Breast epithelium (tissue), 4 donors: ENCODE measurements at regions not wholly inside any gene's neighbourhood (a gene's known extent, or its start where the extent isn't known, plus 50 kb on each side); places are given as distances from the start of the nearest gene placed in this dataset.
A peak's percentile ranks its signal among the peaks of the same experiment; 100 is the strongest.

Experiments
- DNase-seq, 2 donors: peaks; one replicate each; pipeline ENCODE4 v3.0.0-alpha.2; 2019; ENCODE audit warnings: low spot score in 2 of 2
- H3K27ac ChIP-seq, 2 donors: fragments of 200-600 bp; sonication (generic) in 1 of 2; one replicate each; pipeline ENCODE4 v1.5.1; 2016 to 2019; ENCODE audit warnings: mild to moderate bottlenecking in 1 of 2
- H3K27me3 ChIP-seq, 2 donors: fragments of 200-600 bp; sonication (generic) in 1 of 2; one replicate each; pipeline versions ENCODE4 v1.5.1 to v1.6.0; 2017 to 2019; ENCODE audit warnings: control low read depth in 1 of 2, mild to moderate bottlenecking in 1 of 2
- H3K36me3 ChIP-seq: fragments of 200-600 bp; one replicate; pipeline ENCODE4 v1.5.1; 2019
- H3K4me1 ChIP-seq, 2 donors: fragments of 200-600 bp; sonication (generic); one replicate each; pipeline ENCODE4 v1.5.1; 2016 to 2019; ENCODE audit warnings: control low read depth in 1 of 2
- H3K4me3 ChIP-seq, 3 donors: fragments of 200-600 bp; sonication (generic); 1 replicate in 2 of 3; 2 replicates in 1 of 3; pipeline ENCODE4 v1.5.1; 2016 to 2019; ENCODE audit warnings: mild to moderate bottlenecking in 3 of 3, moderate library complexity in 2 of 3
- H3K9me3 ChIP-seq, 2 donors: fragments of 200-600 bp; sonication (generic) in 1 of 2; one replicate each; pipeline ENCODE4 v1.5.1; 2016 to 2019; ENCODE audit warnings: control low read depth in 1 of 2
- CTCF ChIP-seq, 3 donors: fragments of 450-650 bp; IDR thresholded peaks; one replicate each; pipeline ENCODE4 v1.5.1; 2016 to 2017; ENCODE audit warnings: antibody characterized with exemption in 3 of 3, mild to moderate bottlenecking in 3 of 3, moderate library complexity in 3 of 3
- POLR2A ChIP-seq: fragments of 450-650 bp; IDR thresholded peaks from one replicate; pipeline ENCODE4 v1.6.1; 2016; ENCODE audit warnings: antibody characterized with exemption, mild to moderate bottlenecking, moderate library complexity
- POLR2AphosphoS5 ChIP-seq, 3 donors: sonication (generic); formaldehyde crosslinking; IDR thresholded peaks; one replicate each; pipeline ENCODE4 v1.6.1; 2017; ENCODE audit warnings: antibody characterized with exemption in 3 of 3
- intact Hi-C: fragments of 100-400 bp; cut with DNase I; formaldehyde crosslinking; loops from one replicate; pipeline ENCODE4 v1.15.1; 2023; ENCODE audit warnings: low total_unique reads

- Histone ChIP-seq H3K27me3 (no peaks in the 10 kb centered on the region), H3K4me3 (no peak overlapping the region), H3K36me3 (no peaks in the 10 kb centered on the region), H3K4me1 (no peaks in the 10 kb centered on the region), H3K27ac (peak overlapping the region in 1 of 2 donors; percentile 1), H3K9me3 (no peaks in the 10 kb centered on the region)
- TF ChIP-seq CTCF (IDR thresholded peaks at IDR 0.05), result no peak
- no peak for TF ChIP-seq POLR2AphosphoS5 (IDR thresholded peaks at IDR 0.05)
- intact Hi-C loops, result no loop called here
- no peak for DNase-seq
Measured at GRCh38 chr13:73715114-73715910, 418.9 kb downstream of the KLF12 start.

GRCh38 chr13:73714522-73714921, 419.7 kb downstream of the KLF12 start:
- TF ChIP-seq POLR2AphosphoS5 (IDR thresholded peaks at IDR 0.05), result no peak
- TF ChIP-seq CTCF (IDR thresholded peaks at IDR 0.05), result no peak
- TF ChIP-seq POLR2A, result no peak
- Histone ChIP-seq H3K9me3 (no peaks in the 10 kb centered on the region), H3K27ac (no peak overlapping the region), H3K36me3 (no peaks in the 10 kb centered on the region), H3K4me3 (no peak overlapping the region), H3K4me1 (no peaks in the 10 kb centered on the region), H3K27me3 (no peaks in the 10 kb centered on the region)
- intact Hi-C loops, result no loop called here
- no peak for DNase-seq

- TF ChIP-seq POLR2A (no peak), CTCF (IDR thresholded peaks at IDR 0.05) (peak; percentile 44 to 79 (median 77))
- H3K36me3 ChIP-seq, result no peaks in the 10 kb centered on the region
- intact Hi-C loops, result no loop called here
- no peak overlapping the region for H3K4me3 ChIP-seq
- DNase-seq, result peak in 1 of 2 donors; percentile 24
- no peaks in the 10 kb centered on the region for H3K4me1 ChIP-seq
- H3K27ac ChIP-seq, result no peak overlapping the region
- no peaks in the 10 kb centered on the region for H3K9me3 ChIP-seq
- H3K27me3 ChIP-seq, result no peaks in the 10 kb centered on the region
Measured at GRCh38 chr13:73708393-73708985, 425.7 kb downstream of the KLF12 start.

GRCh38 chr13:73704587-73704986, 429.6 kb downstream of the KLF12 start:
- Histone ChIP-seq H3K4me1 (no peaks in the 10 kb centered on the region), H3K27ac (no peak overlapping the region), H3K27me3 (no peaks in the 10 kb centered on the region), H3K4me3 (no peak overlapping the region), H3K9me3 (no peaks in the 10 kb centered on the region), H3K36me3 (no peaks in the 10 kb centered on the region)
- TF ChIP-seq POLR2AphosphoS5 (IDR thresholded peaks at IDR 0.05) (no peak), POLR2A (no peak), CTCF (IDR thresholded peaks at IDR 0.05) (no peak)
- no peak for DNase-seq
- intact Hi-C loops, result no loop called here

- DNase-seq, result no peak
- Histone ChIP-seq H3K9me3 (no peaks in the 10 kb centered on the region), H3K27me3 (no peaks in the 10 kb centered on the region), H3K27ac (no peak overlapping the region), H3K36me3 (no peaks in the 10 kb centered on the region), H3K4me3 (no peak overlapping the region), H3K4me1 (no peaks in the 10 kb centered on the region)
- intact Hi-C loops, result no loop called here
- TF ChIP-seq POLR2AphosphoS5 (IDR thresholded peaks at IDR 0.05), result no peak
- TF ChIP-seq CTCF (IDR thresholded peaks at IDR 0.05), result no peak
- TF ChIP-seq POLR2A, result no peak
Measured at GRCh38 chr13:73703606-73704005, 430.6 kb downstream of the KLF12 start.
